T47D (cell line): ENCODE measurements at regions not wholly inside any gene's neighbourhood (a gene's known extent, or its start where the extent isn't known, plus 50 kb on each side); places are given as distances from the start of the nearest gene placed in this dataset.
A peak's percentile ranks its signal among the peaks of the same experiment; 100 is the strongest.
"Not testable (repeated sequence)": the region's sequence is repeated elsewhere in the genome, so short reads cannot be mapped to it uniquely, and the experiment has no call there.

Experiments
- DNase-seq, 2 experiments: peaks; one replicate each; pipeline versions ENCODE4 v3.0.0 to v3.0.0-alpha.2; 2011 to 2012; ENCODE audit warnings: low read depth in 1 of 2, low spot score in 1 of 2
- JUND ChIP-seq: IDR thresholded peaks from 2 replicates; pipeline ENCODE4 v1.6.1; 2012; ENCODE audit warnings: low read depth
- in situ Hi-C: cut with HindIII; loops from 2 replicates; pipeline ENCODE4 v1.10.0; 2016; ENCODE audit warnings: low sequenced_read_pairs, low pct_unique_long_range_greater_than_20kb

DNA sequence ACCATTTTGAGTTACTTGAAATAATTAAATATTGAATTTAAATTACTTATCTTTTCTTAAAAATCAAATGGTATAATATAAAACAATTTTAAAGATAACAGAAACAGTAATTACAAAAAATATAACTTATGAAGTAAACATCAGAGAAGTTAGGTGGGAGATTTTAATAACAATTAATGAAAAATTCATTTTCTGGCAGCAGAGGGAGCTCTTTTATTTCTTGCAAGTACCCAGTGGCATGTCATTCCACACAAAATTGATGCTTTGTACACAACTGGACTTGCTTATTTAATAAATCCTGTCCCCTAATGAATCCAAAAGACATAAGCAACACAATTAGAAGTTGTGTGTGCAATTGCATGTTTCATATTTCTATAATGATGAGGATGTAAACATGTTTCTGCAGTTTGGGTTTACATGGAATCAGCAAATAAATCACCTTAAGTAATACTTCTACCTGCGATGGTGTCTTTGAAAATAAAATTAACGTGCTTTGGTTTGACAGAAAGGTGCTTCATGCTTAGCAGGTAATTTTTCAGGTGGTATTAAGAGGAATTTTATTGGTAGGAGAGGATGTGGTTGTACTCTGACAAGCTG, 861.3 kb downstream of the ZPLD1 start:
- TF ChIP-seq JUND: no peak
- in situ Hi-C loops: no loop called here
- peak in 1 of 2 experiments; percentile 56 for DNase-seq

DNA sequence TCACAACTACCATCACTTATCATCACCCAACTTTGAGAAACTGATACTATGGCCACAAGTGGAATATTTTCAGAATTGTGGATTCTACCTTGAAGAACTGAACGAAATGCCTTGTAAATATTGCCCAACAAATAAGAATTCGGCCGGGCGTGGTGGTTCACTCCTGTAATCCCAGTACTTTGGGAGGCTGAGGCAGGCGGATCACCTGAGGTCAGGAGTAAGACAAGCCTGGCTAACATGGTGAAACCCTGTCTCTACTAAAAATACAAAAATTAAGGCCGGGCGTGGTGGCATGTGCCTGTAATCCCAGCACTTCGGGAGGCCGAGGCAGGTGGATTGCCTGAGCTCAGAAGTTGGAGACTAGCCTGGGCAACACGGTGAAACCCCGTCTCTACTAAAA, 862.7 kb downstream of the ZPLD1 start:
- in situ Hi-C loops, DNase-seq: not testable (repeated sequence)

GRCh38 chr3:103306104-103306503, 871.3 kb downstream of the ZPLD1 start:
- no peak for TF ChIP-seq JUND
- in situ Hi-C loops: no loop called here
- DNase-seq: no peak

DNA sequence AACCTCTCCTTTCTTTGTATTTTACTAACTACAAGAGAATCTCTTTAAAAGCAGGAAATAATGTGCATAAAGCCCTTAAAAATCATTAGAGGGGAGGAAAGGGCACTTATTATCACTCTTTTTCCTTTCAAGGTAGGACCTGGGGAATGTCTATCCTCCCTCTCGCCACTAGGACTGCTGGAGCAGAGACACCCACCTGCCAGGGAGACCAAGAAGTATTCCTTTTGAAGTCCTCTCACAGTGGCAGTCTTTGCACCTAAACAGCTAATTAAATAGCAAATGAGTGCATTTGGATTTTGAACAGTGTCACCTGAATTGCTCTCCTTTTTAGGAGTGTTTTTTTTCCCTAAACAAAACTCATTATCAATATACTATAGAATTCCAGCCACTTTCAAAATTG, 874.1 kb downstream of the ZPLD1 start:
- no peak for TF ChIP-seq JUND
- DNase-seq: no peak
- in situ Hi-C loops: no loop called here

- DNase-seq: no peak
- no peak for TF ChIP-seq JUND
- in situ Hi-C loops: no loop called here
These were observed 885.1 kb downstream of the ZPLD1 start for GRCh38 chr3:103319912-103320311.

DNA sequence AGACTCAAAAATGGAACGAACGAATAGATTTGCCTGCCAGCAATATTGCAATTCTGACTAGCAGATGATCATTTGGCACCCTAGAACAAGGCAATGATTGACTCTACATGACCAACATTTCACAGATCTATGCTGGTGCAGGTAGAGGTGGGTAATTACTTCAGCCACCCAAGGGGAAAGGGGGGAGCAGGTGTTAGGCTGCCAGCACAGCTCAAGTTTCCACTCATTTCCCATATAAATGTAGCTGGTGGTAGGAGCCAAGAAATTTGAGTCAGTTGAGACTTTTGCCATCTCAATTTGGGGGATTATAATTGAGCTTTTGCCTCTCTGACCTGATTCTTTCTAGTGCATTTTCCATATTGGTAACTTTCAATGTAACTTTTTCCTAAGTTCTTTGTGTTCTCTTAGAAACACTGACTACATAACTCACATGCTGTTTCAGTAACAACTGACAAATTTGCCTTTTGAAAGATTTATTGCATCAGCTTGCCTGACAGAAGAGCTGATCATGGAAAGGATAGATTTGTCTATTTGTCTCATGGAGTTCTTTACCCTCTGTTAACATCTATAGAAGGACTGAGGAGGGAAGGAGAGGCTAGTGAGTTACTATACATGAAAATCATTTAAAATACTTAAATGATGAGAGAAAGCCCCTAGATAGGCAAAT, 902.5 kb downstream of the ZPLD1 start:
- DNase-seq: no peak
- TF ChIP-seq JUND: no peak
- in situ Hi-C loops: no loop called here

DNA sequence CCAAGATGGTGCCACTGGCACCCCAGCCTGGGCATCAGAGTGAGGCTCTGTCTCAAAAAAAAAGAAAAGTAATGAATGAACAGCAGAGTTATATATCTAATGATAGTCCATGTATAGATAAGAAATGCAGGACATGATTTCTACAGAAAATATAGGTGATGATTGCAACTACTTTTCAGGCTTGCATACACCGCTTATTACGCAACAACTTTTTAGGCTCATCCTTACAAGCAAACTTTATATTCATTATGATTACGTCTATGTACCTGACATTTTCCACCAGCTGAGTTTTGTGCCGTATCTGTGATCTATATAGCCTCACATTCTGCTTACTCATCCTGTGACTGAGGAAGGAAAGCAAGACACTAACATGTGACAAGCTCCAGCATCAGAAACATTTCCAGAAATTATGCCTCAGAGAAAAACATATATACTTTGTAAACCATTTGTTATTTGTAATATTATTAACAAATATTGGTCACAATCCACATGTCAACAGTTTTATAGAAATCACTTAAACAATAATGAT, 906.3 kb downstream of the ZPLD1 start:
- TF ChIP-seq JUND: no peak
- DNase-seq: no peak
- in situ Hi-C loops: no loop called here

GRCh38 chr3:103342205-103342731, 907.5 kb downstream of the ZPLD1 start:
- no peak for TF ChIP-seq JUND
- in situ Hi-C loops: no loop called here
- no peak for DNase-seq

- in situ Hi-C loops: no loop called here
- TF ChIP-seq JUND: no peak
- DNase-seq: no peak
These were observed 914.9 kb downstream of the ZPLD1 start for GRCh38 chr3:103349760-103350159.

DNA sequence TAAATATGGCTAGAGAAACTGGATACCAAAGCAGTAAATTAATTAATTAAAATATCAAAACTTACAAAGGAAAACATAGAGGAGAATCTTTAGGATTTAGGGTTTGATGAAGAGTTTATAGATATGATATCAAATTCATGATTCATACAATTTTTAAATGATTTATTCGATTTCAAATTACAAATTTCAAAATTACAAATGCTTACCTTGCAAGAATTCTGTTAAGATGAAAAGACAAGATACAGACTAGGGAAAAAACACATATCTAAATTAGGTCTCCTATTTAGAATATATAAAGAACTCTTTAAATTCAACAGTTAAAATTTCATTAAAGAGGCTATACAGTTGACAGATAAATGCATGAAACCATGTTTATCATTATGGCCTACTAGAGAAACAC, 930.7 kb downstream of the ZPLD1 start:
- in situ Hi-C loops: no loop called here
- no peak for DNase-seq
- TF ChIP-seq JUND: no peak

GRCh38 chr3:103367481-103367880, 932.7 kb downstream of the ZPLD1 start:
- no peak for TF ChIP-seq JUND
- in situ Hi-C loops: no loop called here
- no peak for DNase-seq

DNA sequence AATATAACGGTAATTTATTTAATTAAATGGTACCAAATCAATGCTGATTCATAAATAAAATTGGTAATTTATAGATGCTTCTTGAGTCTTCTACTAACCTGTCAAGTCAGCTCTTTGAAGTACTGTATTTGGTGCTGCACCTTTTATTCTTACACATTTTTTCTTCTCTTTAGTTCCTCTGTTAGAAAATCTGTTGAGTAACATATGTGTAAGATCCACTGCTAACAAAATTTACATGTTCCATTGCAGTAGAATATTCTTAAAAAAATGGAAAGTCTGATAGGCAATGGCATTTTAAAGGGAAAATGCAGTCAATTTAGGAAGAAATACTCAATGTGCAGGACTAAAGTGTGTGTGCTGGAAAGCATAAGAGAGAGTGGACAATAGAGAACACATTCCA, 936.6 kb downstream of the ZPLD1 start:
- no peak for TF ChIP-seq JUND
- no peak for DNase-seq
- in situ Hi-C loops: no loop called here

- no peak for DNase-seq
- in situ Hi-C loops: no loop called here
- no peak for TF ChIP-seq JUND
These were observed 937.2 kb downstream of the ZPLD1 start for GRCh38 chr3:103372031-103372430.
